GM19324 (cell line): ENCODE measurements at regions not wholly inside any gene's neighbourhood (a gene's known extent, or its start where the extent isn't known, plus 50 kb on each side); places are given as distances from the start of the nearest gene placed in this dataset.
"Not testable (repeated sequence)": the region's sequence is repeated elsewhere in the genome, so short reads cannot be mapped to it uniquely, and the experiment has no call there.

ENCODE experiments used
- ATAC-seq: cut with Tn5 transposase; IDR thresholded peaks from one replicate; pipeline ENCODE4 v1.9.1; 2021; ENCODE audit warnings: mild to moderate bottlenecking, moderate library complexity; ENCODE audit not compliant: unreplicated experiment, low FRiP score

- ATAC-seq: no peak
Measured at GRCh38 chr20:12180107-12180661, 262.5 kb downstream of the BTBD3 start.

- ATAC-seq: no peak
Measured at GRCh38 chr20:12198281-12198680, 280.6 kb downstream of the BTBD3 start.

- ATAC-seq: no peak
Measured at GRCh38 chr20:12199703-12200102, 282.0 kb downstream of the BTBD3 start.

- ATAC-seq: no peak
Measured at GRCh38 chr20:12201289-12201991, 283.7 kb downstream of the BTBD3 start.

- no peak for ATAC-seq
Measured at GRCh38 chr20:12203399-12203798, 285.7 kb downstream of the BTBD3 start.

- ATAC-seq: no peak
Measured at GRCh38 chr20:12203981-12204380, 286.3 kb downstream of the BTBD3 start.

GRCh38 chr20:12207875-12208274 lies 290.2 kb downstream of the BTBD3 start:
- no peak for ATAC-seq

GRCh38 chr20:12210591-12210990 lies 292.9 kb downstream of the BTBD3 start:
- ATAC-seq: no peak

GRCh38 chr20:12211361-12211760 lies 293.7 kb downstream of the BTBD3 start:
- ATAC-seq: no peak

- no peak for ATAC-seq
Measured at GRCh38 chr20:12217382-12217781, 299.7 kb downstream of the BTBD3 start.

GRCh38 chr20:12219798-12220197 lies 302.1 kb downstream of the BTBD3 start:
- ATAC-seq: no peak

GRCh38 chr20:12223057-12223456 lies 305.4 kb downstream of the BTBD3 start:
- ATAC-seq: no peak

- no peak for ATAC-seq
Measured at GRCh38 chr20:12225898-12226297, 308.2 kb downstream of the BTBD3 start.

GRCh38 chr20:12229891-12230290 lies 312.2 kb downstream of the BTBD3 start:
- ATAC-seq: no peak

- ATAC-seq: no peak
Measured at GRCh38 chr20:12237772-12238171, 320.1 kb downstream of the BTBD3 start.

GRCh38 chr20:12241065-12241464 lies 323.4 kb downstream of the BTBD3 start:
- no peak for ATAC-seq

- no peak for ATAC-seq
Measured at GRCh38 chr20:12243327-12243726, 325.6 kb downstream of the BTBD3 start.

GRCh38 chr20:12248481-12248880 lies 330.8 kb downstream of the BTBD3 start:
- no peak for ATAC-seq

GRCh38 chr20:12250661-12251060 lies 333.0 kb downstream of the BTBD3 start:
- not testable (repeated sequence) for ATAC-seq

- ATAC-seq: no peak
Measured at GRCh38 chr20:12252793-12253192, 335.1 kb downstream of the BTBD3 start.

GRCh38 chr20:12255461-12255970 lies 337.8 kb downstream of the BTBD3 start:
- ATAC-seq: no peak

GRCh38 chr20:12256806-12257205 lies 339.1 kb downstream of the BTBD3 start:
- ATAC-seq: no peak
